Adrenal gland (tissue), 9 donors: ENCODE measurements at regions not wholly inside any gene's neighbourhood (a gene's known extent, or its start where the extent isn't known, plus 50 kb on each side); places are given as distances from the start of the nearest gene placed in this dataset.

Experiments
- DNase-seq, 7 donors: peaks; one replicate each; pipeline ENCODE4 v3.0.0-alpha.2; 2019 to 2020
- H3K27ac ChIP-seq, 5 donors: fragments of 200-600 bp; sonication (generic) in 4 of 5; 1 replicate in 3 of 5; 2 replicates in 2 of 5; pipeline versions ENCODE4 v1.5.1 to v1.8.0; 2016 to 2020; ENCODE audit warnings: mild to moderate bottlenecking in 1 of 5
- H3K27me3 ChIP-seq: fragments of 200-600 bp; 2 replicates; pipeline ENCODE4 v1.8.0; 2021
- H3K36me3 ChIP-seq, 2 donors: fragments of 200-600 bp; replicated peaks in 1 of 2; 1 replicate in 1 of 2; 2 replicates in 1 of 2; pipeline versions ENCODE4 v1.5.1 to v1.8.0; 2018 to 2022
- H3K4me1 ChIP-seq, 2 donors: fragments of 200-600 bp; replicated peaks in 1 of 2; 1 replicate in 1 of 2; 2 replicates in 1 of 2; pipeline versions ENCODE4 v1.5.1 to v1.8.0; 2018 to 2021
- H3K4me3 ChIP-seq, 4 donors: fragments of 200-600 bp; sonication (generic) in 3 of 4; one replicate each; pipeline ENCODE4 v1.5.1; 2016 to 2018
- H3K9me3 ChIP-seq, 3 donors: fragments of 200-600 bp; sonication (generic) in 1 of 3; replicated peaks in 1 of 3; 1 replicate in 2 of 3; 2 replicates in 1 of 3; pipeline versions ENCODE4 v1.5.1 to v1.8.0; 2016 to 2021
- POLR2A ChIP-seq, 2 donors: fragments of 450-650 bp; IDR thresholded peaks; one replicate each; pipeline ENCODE4 v1.6.1; 2017; ENCODE audit warnings: antibody characterized with exemption in 2 of 2, mild to moderate bottlenecking in 2 of 2, moderate library complexity in 1 of 2
- whole genome bisulfite sequencing, 4 donors: extraction: QIAGEN DNeasy Blood & Tissue Kit in 2 of 4; methylation state at CpG; one replicate each; pipeline versions ENCODE4 v1.1.5 to v1.1.7; 2013 to 2017; 5-methylcytosine and 5-hydroxymethylcytosine counted together
- intact Hi-C, 2 donors: fragments of 100-400 bp; cut with DNase I; formaldehyde crosslinking; loops; one replicate each; pipeline versions ENCODE4 v1.14.1 to v1.15.0; 2022 to 2023
- TF ChIP-seq, protein P1 (sequence below), 6 experiments: fragments of 450-650 bp in 4 of 6; fragments of 200-600 bp in 2 of 6; sonication (generic) in 1 of 6; IDR thresholded peaks; 1 replicate in 5 of 6; 2 replicates in 1 of 6; pipeline versions ENCODE4 v1.5.1 to v1.8.0; 2016 to 2021; ENCODE audit warnings: antibody characterized with exemption in 6 of 6, mild to moderate bottlenecking in 2 of 6, moderate library complexity in 1 of 6
- donor health status: healthy with polysubstance abuse.
- donor health status: Bipolar disorder and iron deficiency.
- donor health status: DM: yes; HTN: yes; CAD: no.
- donor health status: DM: no; HTN: no; CAD: no.
- donor health status: DM: no; HTN: no; CAD: no.

DNA sequence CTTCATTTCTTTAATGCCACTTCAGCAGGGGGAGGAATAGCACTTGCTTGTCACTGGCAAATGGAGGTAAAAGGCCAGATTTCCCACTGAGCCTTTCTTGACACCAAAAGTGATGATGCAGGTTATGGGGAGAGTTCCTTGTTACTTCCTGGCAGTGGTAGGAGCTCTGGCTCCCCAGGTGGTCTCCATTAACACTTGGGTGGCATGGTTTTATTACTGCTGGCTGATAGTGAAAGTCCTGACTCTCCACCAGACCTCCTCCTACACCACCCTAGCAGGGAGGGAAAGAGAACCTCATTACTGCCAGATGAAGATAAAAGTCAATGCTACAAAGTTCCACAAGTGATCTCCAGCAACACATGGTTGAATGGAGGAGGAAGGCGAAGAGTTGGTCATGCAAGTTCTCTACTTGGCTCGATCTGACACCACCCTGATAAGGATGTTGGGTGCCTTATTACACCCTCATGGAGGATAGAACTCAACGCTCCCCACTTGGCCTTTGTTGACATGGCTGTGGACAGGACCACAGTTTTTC lies 152.7 kb upstream of the GNAO1 start:
- no peaks in the 10 kb centered on the region for H3K4me1 ChIP-seq
- DNase-seq = no peak

DNA sequence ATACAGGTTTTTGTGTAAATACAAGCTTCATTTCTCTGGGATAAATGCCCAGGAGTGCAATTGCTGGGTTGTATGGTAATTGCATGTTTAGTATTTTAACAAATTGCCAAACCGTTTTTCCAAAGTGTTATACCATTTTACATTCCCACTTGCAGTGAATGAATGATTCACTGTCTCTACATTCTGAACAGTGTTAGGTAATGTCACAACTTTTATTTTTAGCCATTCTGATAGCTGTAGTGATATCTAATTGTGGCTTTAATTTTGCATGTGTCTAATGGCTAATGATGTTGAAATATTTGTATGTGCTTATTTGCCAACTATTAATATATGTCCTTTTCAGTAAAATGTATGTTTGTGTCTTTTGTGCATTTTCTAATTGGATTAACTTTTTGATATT lies 156.9 kb upstream of the CES5A start:
- H3K27me3 ChIP-seq = no peaks in the 10 kb centered on the region
- WGBS, 4 donors = 52 to 69% (median 61%) methylated on average over 1 of the region's 1 CpG
- DNase-seq = no peak
- intact Hi-C loops = no loop called here
- H3K4me1 ChIP-seq = no peaks in the 10 kb centered on the region
- H3K27ac ChIP-seq = no peak overlapping the region
- no peak overlapping the region for H3K4me3 ChIP-seq
- H3K36me3 ChIP-seq = no peaks in the 10 kb centered on the region
- TF ChIP-seq, protein P1, sequence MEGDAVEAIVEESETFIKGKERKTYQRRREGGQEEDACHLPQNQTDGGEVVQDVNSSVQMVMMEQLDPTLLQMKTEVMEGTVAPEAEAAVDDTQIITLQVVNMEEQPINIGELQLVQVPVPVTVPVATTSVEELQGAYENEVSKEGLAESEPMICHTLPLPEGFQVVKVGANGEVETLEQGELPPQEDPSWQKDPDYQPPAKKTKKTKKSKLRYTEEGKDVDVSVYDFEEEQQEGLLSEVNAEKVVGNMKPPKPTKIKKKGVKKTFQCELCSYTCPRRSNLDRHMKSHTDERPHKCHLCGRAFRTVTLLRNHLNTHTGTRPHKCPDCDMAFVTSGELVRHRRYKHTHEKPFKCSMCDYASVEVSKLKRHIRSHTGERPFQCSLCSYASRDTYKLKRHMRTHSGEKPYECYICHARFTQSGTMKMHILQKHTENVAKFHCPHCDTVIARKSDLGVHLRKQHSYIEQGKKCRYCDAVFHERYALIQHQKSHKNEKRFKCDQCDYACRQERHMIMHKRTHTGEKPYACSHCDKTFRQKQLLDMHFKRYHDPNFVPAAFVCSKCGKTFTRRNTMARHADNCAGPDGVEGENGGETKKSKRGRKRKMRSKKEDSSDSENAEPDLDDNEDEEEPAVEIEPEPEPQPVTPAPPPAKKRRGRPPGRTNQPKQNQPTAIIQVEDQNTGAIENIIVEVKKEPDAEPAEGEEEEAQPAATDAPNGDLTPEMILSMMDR (IDR thresholded peaks at IDR 0.05) = no peak
- TF ChIP-seq POLR2A (IDR thresholded peaks at IDR 0.05) = no peak
- H3K9me3 ChIP-seq = no peaks in the 10 kb centered on the region

More for the DNA sequence above, 152.7 kb upstream of the GNAO1 start:
- Histone ChIP-seq H3K9me3 (no peaks in the 10 kb centered on the region), H3K27me3 (no peaks in the 10 kb centered on the region), H3K4me3 (no peak overlapping the region), H3K27ac (no peak overlapping the region), H3K36me3 (no peaks in the 10 kb centered on the region)
- TF ChIP-seq, protein P1 (IDR thresholded peaks at IDR 0.05) = no peak
- no peak for TF ChIP-seq POLR2A (IDR thresholded peaks at IDR 0.05)
- WGBS, 4 donors = 35 to 49% (median 42%) methylated on average over 3 of the region's 3 CpGs
- intact Hi-C loops = no loop called here

DNA sequence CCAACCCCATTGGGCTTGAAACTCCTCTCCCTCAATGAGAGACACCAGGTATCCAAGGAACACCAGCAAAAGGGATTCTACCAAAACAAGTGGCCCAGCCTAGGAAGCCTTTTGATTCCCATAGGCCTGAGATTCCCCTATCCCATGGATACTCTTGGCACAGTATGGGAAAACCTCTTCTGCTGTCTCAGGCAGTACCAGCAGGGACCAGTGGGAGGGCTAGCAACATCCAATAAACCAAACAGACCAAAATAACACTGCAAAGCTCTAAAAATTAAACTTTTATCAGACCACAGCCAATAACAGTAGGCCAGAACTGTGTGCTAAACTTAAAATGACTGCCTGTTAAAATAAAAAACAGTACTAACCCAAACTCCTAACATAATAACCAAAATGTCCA lies 153.9 kb upstream of the CES5A start:
- no peak for DNase-seq
- intact Hi-C loops = no loop called here

DNA sequence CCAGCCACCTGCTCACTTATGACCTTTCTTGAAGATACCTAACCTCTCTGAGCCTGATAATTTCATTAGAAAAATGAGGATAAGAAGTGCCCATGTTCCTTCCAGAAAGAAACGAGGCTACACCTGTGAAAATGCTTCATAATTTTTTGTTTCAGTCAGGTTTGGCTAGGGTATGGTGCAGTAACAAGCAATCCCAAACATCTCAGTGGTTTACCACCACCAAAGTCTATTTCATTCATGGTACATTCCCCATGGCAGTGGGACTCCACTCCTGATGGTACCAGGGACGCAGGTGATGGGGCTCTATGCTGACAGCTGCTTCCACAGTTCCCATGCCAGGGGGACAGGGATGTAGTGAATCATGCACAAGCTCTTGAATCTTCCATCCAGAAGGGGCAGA lies 147.6 kb upstream of the CES5A start:
- Histone ChIP-seq H3K36me3 (no peaks in the 10 kb centered on the region), H3K9me3 (no peaks in the 10 kb centered on the region), H3K27me3 (no peaks in the 10 kb centered on the region), H3K4me3 (no peak overlapping the region), H3K27ac (no peak overlapping the region), H3K4me1 (no peaks in the 10 kb centered on the region)
- no peak for DNase-seq
- TF ChIP-seq, protein P1 (IDR thresholded peaks at IDR 0.05) = no peak
- no peak for TF ChIP-seq POLR2A (IDR thresholded peaks at IDR 0.05)
- intact Hi-C loops = no loop called here
- WGBS, 4 donors = 33 to 66% (median 46%) methylated on average over 2 of the region's 2 CpGs

More for the DNA sequence above, 153.9 kb upstream of the CES5A start:
- no peaks in the 10 kb centered on the region for H3K27me3 ChIP-seq
- H3K9me3 ChIP-seq = no peaks in the 10 kb centered on the region
- no peak overlapping the region for H3K4me3 ChIP-seq
- H3K36me3 ChIP-seq = no peaks in the 10 kb centered on the region
- H3K27ac ChIP-seq = no peak overlapping the region
- H3K4me1 ChIP-seq = no peaks in the 10 kb centered on the region
- TF ChIP-seq, protein P1 (IDR thresholded peaks at IDR 0.05) = no peak
- no peak for TF ChIP-seq POLR2A (IDR thresholded peaks at IDR 0.05)
